Epithelial cell of esophagus (primary cell): ENCODE measurements at regions not wholly inside any gene's neighbourhood (a gene's known extent, or its start where the extent isn't known, plus 50 kb on each side); places are given as distances from the start of the nearest gene placed in this dataset.

Experiments
- DNase-seq: peaks from one replicate; pipeline ENCODE4 v3.0.0; 2010; ENCODE audit warnings: low read depth
- H3K4me3 ChIP-seq: 2 replicates; pipeline ENCODE4 v1.5.1; 2011; ENCODE audit warnings: mild to moderate bottlenecking, low read length, control low read depth
- CTCF ChIP-seq: IDR thresholded peaks from 2 replicates; pipeline ENCODE4 v1.5.1; 2011; ENCODE audit warnings: low read depth, mild to moderate bottlenecking, low read length, control low read depth, inconsistent platforms; ENCODE audit not compliant: insufficient read depth; ENCODE audit errors: missing control alignments

GRCh38 chr10:64535131-64535867 lies 1014.1 kb downstream of the REEP3 start:
- no peak for TF ChIP-seq CTCF
- DNase-seq: no peak
- H3K4me3 ChIP-seq: no peak overlapping the region

GRCh38 chr10:64537112-64537511 lies 1015.9 kb downstream of the REEP3 start:
- no peak overlapping the region for H3K4me3 ChIP-seq
- DNase-seq: no peak
- no peak for TF ChIP-seq CTCF

- H3K4me3 ChIP-seq: no peak overlapping the region
- no peak for TF ChIP-seq CTCF
- no peak for DNase-seq
Observed at GRCh38 chr10:64537928-64538327, 1016.7 kb downstream of the REEP3 start.

- TF ChIP-seq CTCF: no peak
- no peak overlapping the region for H3K4me3 ChIP-seq
- no peak for DNase-seq
Observed at GRCh38 chr10:64546073-64546472, 1024.9 kb downstream of the REEP3 start.

- H3K4me3 ChIP-seq: no peak overlapping the region
- no peak for TF ChIP-seq CTCF
- DNase-seq: no peak
Observed at GRCh38 chr10:64547168-64547567, 1026.0 kb downstream of the REEP3 start.

- no peak overlapping the region for H3K4me3 ChIP-seq
- DNase-seq: no peak
- TF ChIP-seq CTCF: no peak
Observed at GRCh38 chr10:64555666-64556065, 1034.5 kb downstream of the REEP3 start.

- H3K4me3 ChIP-seq: no peak overlapping the region
- DNase-seq: no peak
- no peak for TF ChIP-seq CTCF
Observed at GRCh38 chr10:64558094-64558835, 1037.1 kb downstream of the REEP3 start.
